GM12878 (cell line): ENCODE measurements at regions not wholly inside any gene's neighbourhood (a gene's known extent, or its start where the extent isn't known, plus 50 kb on each side); places are given as distances from the start of the nearest gene placed in this dataset.
A peak's percentile ranks its signal among the peaks of the same experiment; 100 is the strongest.

ENCODE experiments used
- ATAC-seq: fragments of 200-7000 bp; cut with Tn5 transposase; 3 replicates; pipeline ENCODE4 v1.9.1; 2020; ENCODE audit warnings: mild to moderate bottlenecking, moderate library complexity
- BruUV-seq: library from RNA; stranded (reverse); fragments of 400-500 nt; replicated peaks from 2 replicates; lab custom pipeline; 2021; lab: Mats Ljungman, UMichigan
- CTCF ChIA-PET: fragments of 300-600 bp; sonication (Branson Sonifier 250); formaldehyde crosslinking; extraction: SDS; loops from one replicate; lab custom pipeline; 2021; ENCODE audit warnings: inconsistent platforms; lab: Yijun Ruan, JAX
- POLR2A ChIA-PET: fragments of 350-600 bp; formaldehyde crosslinking; extraction: SDS; loops from one replicate; lab custom pipeline; 2021; ENCODE audit warnings: inconsistent platforms; lab: Charles Lee
- RAD21 ChIA-PET: fragments of 300-600 bp; sonication (Branson Sonifier 250); formaldehyde crosslinking; loops from one replicate; lab custom pipeline; 2023; ENCODE audit warnings: antibody characterized with exemption; ENCODE audit not compliant: unreplicated experiment; lab: Charles Lee
- SMC1A ChIA-PET: fragments of 300-600 bp; sonication (Branson Sonifier 250); formaldehyde crosslinking; loops from one replicate; lab custom pipeline; 2023; ENCODE audit not compliant: unreplicated experiment, uncharacterized antibody; lab: Charles Lee
- DNase-seq: peaks from one replicate; pipeline ENCODE4 v3.0.0-alpha.2; 2011; ENCODE audit warnings: low read depth, low spot score
- FAIRE-seq: peaks from 3 replicates; lab custom pipeline; 2011; peaks lifted over from hg19 to GRCh38; lab: Jason Lieb, UNC
- H2AFZ ChIP-seq: 2 replicates; pipeline ENCODE4 v1.6.0; 2011; ENCODE audit warnings: low read depth, low read length, control low read depth; ENCODE audit not compliant: control insufficient read depth
- H3K27ac ChIP-seq: 2 replicates; pipeline ENCODE4 v1.5.1; 2011; ENCODE audit warnings: control low read depth; ENCODE audit not compliant: control insufficient read depth, insufficient read depth
- H3K27me3 ChIP-seq, 2 experiments: replicated peaks in 1 of 2; 2 replicates each; pipeline versions ENCODE4 v1.6.0 to v1.6.1; 2011; ENCODE audit warnings: low read length in 1 of 2; ENCODE audit not compliant: control insufficient read depth in 2 of 2, insufficient read depth in 2 of 2
- H3K36me3 ChIP-seq, 2 experiments: 2 replicates each; pipeline ENCODE4 v1.5.1; 2011; ENCODE audit warnings: low read length in 1 of 2; ENCODE audit not compliant: control insufficient read depth in 2 of 2, insufficient read depth in 2 of 2
- H3K4me1 ChIP-seq: 2 replicates; pipeline ENCODE4 v1.6.1; 2011; ENCODE audit warnings: mild to moderate bottlenecking, low read length, moderate library complexity, mixed read lengths; ENCODE audit not compliant: control insufficient read depth, insufficient read depth
- H3K4me2 ChIP-seq: 2 replicates; pipeline ENCODE4 v1.6.0; 2011; ENCODE audit warnings: control low read depth; ENCODE audit not compliant: control insufficient read depth, insufficient read depth
- H3K4me3 ChIP-seq: fragments of 200-600 bp; sonication (generic); 2 replicates; pipeline ENCODE4 v1.5.1; 2016
- H3K79me2 ChIP-seq: 2 replicates; pipeline ENCODE4 v1.6.0; 2011; ENCODE audit warnings: low read length; ENCODE audit not compliant: control insufficient read depth, insufficient read depth
- H3K9ac ChIP-seq: 2 replicates; pipeline ENCODE4 v1.8.0; 2011; ENCODE audit warnings: low read length, control low read depth, mixed read lengths; ENCODE audit not compliant: control insufficient read depth, insufficient read depth
- H3K9me3 ChIP-seq: replicated peaks from 3 replicates; pipeline ENCODE4 v1.5.1; 2011; ENCODE audit warnings: mild to moderate bottlenecking, low read length; ENCODE audit not compliant: control insufficient read depth, insufficient read depth
- H4K20me1 ChIP-seq: 2 replicates; pipeline ENCODE4 v1.6.0; 2011; ENCODE audit not compliant: control insufficient read depth, insufficient read depth
- NFYA ChIP-seq: IDR thresholded peaks from 2 replicates; pipeline ENCODE4 v1.6.1; 2011; ENCODE audit warnings: low read depth, mild to moderate bottlenecking, low read length, improper control_type of control experiment, borderline replicate concordance
- RAD21 ChIP-seq: IDR thresholded peaks from 2 replicates; pipeline ENCODE4 v1.6.1; 2011; ENCODE audit warnings: mild to moderate bottlenecking, low read depth, low read length, moderate library complexity; ENCODE audit not compliant: insufficient read depth
- SMC3 ChIP-seq: IDR thresholded peaks from 2 replicates; pipeline ENCODE4 v1.6.1; 2011; ENCODE audit warnings: low read length, improper control_type of control experiment, borderline replicate concordance
- YY1 ChIP-seq: IDR thresholded peaks from 2 replicates; pipeline ENCODE4 v1.6.1; 2011; ENCODE audit warnings: low read depth, mild to moderate bottlenecking, low read length
- ZNF217 ChIP-seq: fragments of 450-650 bp; IDR thresholded peaks from 2 replicates; pipeline ENCODE4 v1.6.1; 2017; ENCODE audit warnings: antibody characterized with exemption, mild to moderate bottlenecking
- WGBS: methylation state at CpG from one replicate; pipeline ENCODE4 v1.1.6; 2016; ENCODE audit warnings: low lambda C conversion rate; ENCODE audit not compliant: insufficient replicate concordance, insufficient coverage; ENCODE audit errors: missing lambda C conversion rate; 5-methylcytosine and 5-hydroxymethylcytosine counted together
- in situ Hi-C: fragments of 300-500 bp; cut with MboI; formaldehyde crosslinking; loops from 9 replicates; pipeline ENCODE4 v1.14.3; 2018; ENCODE audit warnings: mixed read lengths
- intact Hi-C: fragments of 100-400 bp; cut with micrococcal nuclease; formaldehyde crosslinking; loops from one replicate; pipeline ENCODE4 v1.14.2; 2022; ENCODE audit not compliant: unreplicated experiment
- TF ChIP-seq, protein P1 (sequence below), 3 experiments: IDR thresholded peaks in 2 of 3; conservative IDR thresholded peaks in 1 of 3; 2 replicates each; pipeline ENCODE4 v1.5.1; 2011; ENCODE audit warnings: low read depth in 3 of 3, low read length in 3 of 3, mild to moderate bottlenecking in 3 of 3, control low read depth in 2 of 3, moderate library complexity in 2 of 3, inconsistent platforms in 1 of 3, mixed read lengths in 1 of 3; ENCODE audit not compliant: control insufficient read depth in 2 of 3, insufficient read depth in 1 of 3; ENCODE audit errors: extremely low read depth in 1 of 3

DNA sequence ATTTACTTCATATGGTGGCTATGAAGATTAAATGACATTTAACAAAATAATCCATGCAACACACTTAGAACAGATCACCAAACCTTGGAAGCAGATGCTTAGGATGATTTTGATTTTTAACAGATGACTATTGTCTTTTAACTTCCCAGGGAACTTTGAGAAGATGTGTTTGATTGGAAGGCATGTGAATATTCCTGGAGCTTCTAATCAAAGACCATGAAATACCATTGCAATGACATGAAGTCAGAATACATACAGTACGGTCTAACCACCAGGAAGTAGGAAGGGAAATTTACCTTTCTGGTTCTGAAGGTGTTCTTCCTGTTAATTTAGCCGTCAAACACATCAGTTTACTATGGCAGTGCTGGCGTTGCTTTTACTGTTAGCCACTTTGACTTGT is 414.9 kb downstream of the TMEM114 start:
- Histone ChIP-seq H3K36me3 (no peaks in the 10 kb centered on the region), H4K20me1 (no peaks in the 10 kb centered on the region), H3K27me3 (no peaks in the 10 kb centered on the region), H2AFZ (no peak overlapping the region), H3K9me3 (no peaks in the 10 kb centered on the region), H3K79me2 (no peaks in the 10 kb centered on the region), H3K4me2 (no peak overlapping the region), H3K4me3 (no peak overlapping the region), H3K27ac (no peak overlapping the region), H3K9ac (no peak overlapping the region), H3K4me1 (no peaks in the 10 kb centered on the region)
- ChIA-PET RAD21 (no interaction called here), POLR2A (no interaction called here), SMC1A (no interaction called here)
- DNase-seq (no peak), ATAC-seq (no peak), FAIRE-seq (no peak)
- 2% methylated on average over 3 of the region's 3 CpGs for WGBS
- intact Hi-C loops, result no loop called here
- BruUV-seq, result no TSS peak
- in situ Hi-C loops, result no loop called here
- no peak for TF ChIP-seq ZNF217
- TF ChIP-seq, all 136 proteins: peak for 0
- CTCF ChIA-PET, result interaction anchor here (1.6 kb wide), 1 partner anchor 1491 kb away, joined by 5 read pairs; no protein-coding TSS in a partner anchor

DNA sequence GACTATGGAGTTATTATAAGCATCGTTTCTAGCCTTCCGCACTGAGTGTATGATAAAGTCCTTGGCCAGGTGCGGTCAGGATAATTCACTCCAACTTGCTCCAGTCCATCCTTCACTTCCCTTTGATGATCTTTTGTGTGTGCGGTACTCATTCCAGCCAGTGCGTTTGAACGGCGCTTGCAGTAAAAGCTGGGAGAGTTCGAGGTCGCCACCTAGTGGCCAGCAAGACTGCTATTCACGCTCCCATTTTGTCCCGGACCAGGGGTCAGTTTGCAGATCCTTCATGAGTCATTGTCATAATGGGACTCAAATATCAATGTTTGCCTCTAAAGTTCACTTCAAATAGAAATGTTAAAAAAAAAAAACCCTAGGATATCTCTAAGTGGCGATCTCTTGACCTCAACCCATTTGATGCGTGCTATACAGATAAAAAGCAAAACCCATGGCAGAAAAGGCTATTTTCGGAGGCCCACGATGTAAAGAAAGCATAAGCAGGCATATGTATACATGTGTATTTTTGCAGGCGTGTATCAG is 417.1 kb downstream of the TMEM114 start:
- Histone ChIP-seq H3K27ac (no peak overlapping the region), H2AFZ (no peak overlapping the region), H3K9ac (no peak overlapping the region), H3K27me3 (no peaks in the 10 kb centered on the region), H3K9me3 (no peaks in the 10 kb centered on the region), H3K36me3 (no peaks in the 10 kb centered on the region), H3K4me3 (no peak overlapping the region), H4K20me1 (no peaks in the 10 kb centered on the region), H3K79me2 (no peaks in the 10 kb centered on the region), H3K4me1 (no peaks in the 10 kb centered on the region), H3K4me2 (no peak overlapping the region)
- DNase-seq (peak; percentile 2), FAIRE-seq (peak; percentile 74), ATAC-seq (peak; percentile 82)
- ChIA-PET POLR2A (no interaction called here), RAD21 (interaction anchor here (1.2 kb wide), 1 partner anchor 1489 kb away, joined by 6 read pairs; no protein-coding TSS in a partner anchor), SMC1A (interaction anchor here (1.5 kb wide), 1 partner anchor 1489 kb away, joined by 4 read pairs; no protein-coding TSS in a partner anchor), CTCF (interaction anchor here (0.6 to 1.5 kb wide), 3 partner anchors 356 to 1491 kb away, joined by 3 to 8 read pairs (median 3); no protein-coding TSS in a partner anchor)
- whole genome bisulfite sequencing, result 14% methylated on average over 16 of the region's 16 CpGs
- TF ChIP-seq, protein P1, sequence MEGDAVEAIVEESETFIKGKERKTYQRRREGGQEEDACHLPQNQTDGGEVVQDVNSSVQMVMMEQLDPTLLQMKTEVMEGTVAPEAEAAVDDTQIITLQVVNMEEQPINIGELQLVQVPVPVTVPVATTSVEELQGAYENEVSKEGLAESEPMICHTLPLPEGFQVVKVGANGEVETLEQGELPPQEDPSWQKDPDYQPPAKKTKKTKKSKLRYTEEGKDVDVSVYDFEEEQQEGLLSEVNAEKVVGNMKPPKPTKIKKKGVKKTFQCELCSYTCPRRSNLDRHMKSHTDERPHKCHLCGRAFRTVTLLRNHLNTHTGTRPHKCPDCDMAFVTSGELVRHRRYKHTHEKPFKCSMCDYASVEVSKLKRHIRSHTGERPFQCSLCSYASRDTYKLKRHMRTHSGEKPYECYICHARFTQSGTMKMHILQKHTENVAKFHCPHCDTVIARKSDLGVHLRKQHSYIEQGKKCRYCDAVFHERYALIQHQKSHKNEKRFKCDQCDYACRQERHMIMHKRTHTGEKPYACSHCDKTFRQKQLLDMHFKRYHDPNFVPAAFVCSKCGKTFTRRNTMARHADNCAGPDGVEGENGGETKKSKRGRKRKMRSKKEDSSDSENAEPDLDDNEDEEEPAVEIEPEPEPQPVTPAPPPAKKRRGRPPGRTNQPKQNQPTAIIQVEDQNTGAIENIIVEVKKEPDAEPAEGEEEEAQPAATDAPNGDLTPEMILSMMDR (IDR thresholded peaks at IDR 0.05 in 2 of 3, conservative IDR thresholded peaks at IDR 0.05 in 1 of 3; ENCODE audit: control insufficient read depth in 2 of 3, extremely low read depth in 1 of 3, insufficient read depth in 1 of 3, low read depth in 3 of 3, low read length in 3 of 3), result peak; percentile 63 to 78 (median 70)
- peak; percentile 47 for TF ChIP-seq RAD21
- TF ChIP-seq SMC3, result peak; percentile 44
- no peak for TF ChIP-seq NFYA
- TF ChIP-seq YY1, result peak; percentile 71; the same call in 1 of the 2 replicates
- in situ Hi-C loops, result loop anchor here (25.0 kb wide), 2 partner anchors 1161 to 1511 kb away; no protein-coding TSS in a partner anchor
- BruUV-seq, result no TSS peak
- intact Hi-C loops, result loop anchor here (2.0 to 5.0 kb wide), 2 partner anchors 1146 to 1488 kb away; no protein-coding TSS in a partner anchor
